ENCODE measurements at regions not wholly inside any gene's neighbourhood (a gene's known extent, or its start where the extent isn't known, plus 50 kb on each side); places are given as distances from the start of the nearest gene placed in this dataset.

DNA sequence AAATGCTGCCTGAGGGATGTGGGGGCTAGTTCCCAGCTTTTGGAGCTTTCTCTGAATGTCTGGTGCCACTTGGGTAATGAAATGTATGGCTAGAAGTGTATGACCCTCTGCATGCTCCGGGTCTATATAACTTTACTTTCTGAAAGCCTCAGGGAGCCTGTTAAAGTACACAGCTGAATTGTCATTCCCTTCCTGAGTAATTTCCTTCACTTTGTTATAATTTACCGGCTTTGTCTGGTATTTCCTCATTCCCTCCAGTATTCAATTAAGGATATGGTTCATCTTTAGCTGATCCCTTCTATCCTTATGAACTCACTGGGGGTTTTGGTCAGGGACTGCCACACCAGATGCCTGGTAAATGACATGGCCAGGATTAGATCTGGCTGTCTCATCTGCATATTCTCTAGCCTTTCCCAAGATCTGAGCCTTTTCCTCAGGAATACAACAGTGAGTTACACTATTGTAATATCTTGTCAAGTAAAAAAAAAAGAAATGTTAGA is 620.3 kb downstream of the ZPLD1 start:
- no peak for DNase-seq (ENCODE audit: low read depth in 2 of 2)

DNA sequence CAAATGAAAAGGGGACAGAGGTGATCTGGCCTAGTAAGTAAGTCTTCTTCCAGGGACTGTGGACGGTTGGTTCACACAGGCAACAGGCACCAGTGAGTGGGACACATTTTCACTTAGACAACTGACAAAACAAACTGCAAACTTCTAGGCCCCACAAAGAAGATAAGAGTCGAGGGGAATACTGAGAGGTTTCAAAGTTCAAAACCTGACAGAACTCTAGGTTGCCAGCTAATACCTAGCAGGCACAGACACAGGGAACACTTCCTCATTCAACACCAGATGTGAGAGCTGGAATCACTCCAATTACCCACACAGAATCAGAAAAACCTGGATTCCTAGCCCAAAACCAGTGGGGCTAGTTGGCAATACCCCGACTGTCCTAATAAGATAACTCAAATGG is 621.7 kb downstream of the ZPLD1 start:
- no peak for DNase-seq (ENCODE audit: low read depth in 2 of 2)

DNA sequence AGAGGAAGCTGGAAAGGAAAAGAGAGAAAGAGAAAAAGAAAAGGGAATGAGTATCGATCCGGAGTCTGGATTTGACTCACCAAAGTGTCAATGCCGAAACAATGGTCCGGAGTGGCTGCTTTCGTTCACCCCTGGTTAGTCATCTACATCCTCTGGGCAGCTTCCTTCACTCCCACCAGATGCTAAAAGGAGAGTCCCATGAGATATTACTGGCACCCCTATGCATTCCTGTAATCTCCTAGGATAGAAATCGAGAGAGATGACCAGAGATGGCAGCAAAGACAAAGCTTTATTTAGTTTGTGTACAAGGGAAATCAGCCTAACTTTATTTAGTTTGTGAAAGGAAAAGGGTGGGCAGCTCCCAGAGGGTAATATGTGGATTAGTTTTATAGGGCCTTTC is 622.2 kb downstream of the ZPLD1 start:
- no peak for DNase-seq (ENCODE audit: low read depth in 2 of 2)

DNA sequence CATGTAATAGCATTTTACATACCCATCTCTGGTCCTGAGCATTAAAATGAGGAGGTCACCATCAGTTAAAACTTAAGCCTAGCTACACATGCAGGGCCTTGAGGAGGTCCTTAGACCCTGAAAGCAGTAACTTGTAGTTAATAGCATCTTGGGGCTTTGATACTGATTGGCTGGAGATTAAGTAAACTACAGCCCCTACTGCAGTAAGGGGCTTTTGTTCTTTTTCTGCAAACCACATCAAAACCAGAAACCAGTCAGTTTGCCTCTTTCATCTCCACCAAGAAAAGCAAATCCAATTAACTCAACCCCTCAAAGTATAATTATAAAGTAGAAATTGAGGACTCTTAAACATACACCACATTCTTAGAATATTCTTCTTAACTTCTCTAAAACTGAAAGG is 622.7 kb downstream of the ZPLD1 start:
- no peak for DNase-seq (ENCODE audit: low read depth in 2 of 2)

DNA sequence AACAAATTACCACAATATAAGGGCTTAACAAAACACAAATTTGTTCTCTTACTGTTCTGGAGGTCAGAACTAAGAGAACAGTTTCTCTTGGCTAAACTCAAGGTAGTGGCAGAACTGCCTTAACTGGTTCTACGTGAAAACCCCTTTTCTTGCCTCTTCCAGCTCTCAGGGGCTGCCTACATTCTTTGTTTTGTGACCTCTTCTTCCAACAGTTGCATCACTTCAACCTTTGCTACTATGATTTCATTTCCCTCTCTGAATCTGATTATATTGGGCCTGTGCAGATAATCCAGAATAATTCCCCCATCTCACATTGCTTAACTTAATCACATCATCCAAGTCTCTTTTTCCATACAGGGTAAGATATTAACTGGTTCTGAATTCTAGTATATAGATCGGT is 624.6 kb downstream of the ZPLD1 start:
- DNase-seq (ENCODE audit: low read depth in 2 of 2) = no peak

DNA sequence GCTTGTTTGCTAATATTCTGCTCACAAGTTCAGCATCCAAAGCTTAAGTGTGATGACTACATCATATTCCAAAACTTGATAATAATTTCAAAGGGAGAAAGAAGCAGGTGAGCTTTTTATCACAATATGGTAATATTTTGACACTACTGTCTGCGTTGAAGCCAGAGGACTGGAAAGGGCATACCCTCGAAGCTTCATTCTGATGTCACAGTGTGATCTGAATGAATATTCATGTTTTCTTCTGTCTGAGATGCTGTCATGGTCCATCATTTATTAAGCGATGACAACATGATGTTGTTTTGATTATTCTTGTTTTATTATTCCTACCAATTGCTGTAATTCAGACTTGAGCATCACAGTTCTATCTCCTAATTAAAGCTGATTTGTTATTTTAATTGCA is 625.4 kb downstream of the ZPLD1 start:
- no peak for DNase-seq (ENCODE audit: low read depth in 2 of 2)

DNA sequence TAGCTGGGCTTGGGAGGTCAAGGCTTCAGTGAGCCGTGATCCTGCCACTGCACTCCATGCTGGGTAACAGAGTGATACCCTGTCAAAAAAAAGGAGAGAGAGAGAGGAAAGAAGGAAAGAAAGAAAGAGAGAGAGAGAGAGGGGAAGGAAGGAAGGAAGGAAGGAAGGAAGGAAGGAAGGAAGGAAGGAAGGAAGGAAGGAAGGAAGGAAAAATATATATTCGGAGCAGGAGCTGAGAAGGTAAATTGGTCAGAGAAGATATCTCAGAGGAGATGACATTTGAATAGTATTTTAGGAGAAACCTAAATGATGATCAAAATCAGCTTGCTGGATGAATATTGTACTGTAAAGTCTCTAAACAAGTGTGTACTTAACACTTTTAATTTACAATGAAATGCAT is 633.1 kb downstream of the ZPLD1 start:
- DNase-seq (ENCODE audit: low read depth in 2 of 2) = no peak

DNA sequence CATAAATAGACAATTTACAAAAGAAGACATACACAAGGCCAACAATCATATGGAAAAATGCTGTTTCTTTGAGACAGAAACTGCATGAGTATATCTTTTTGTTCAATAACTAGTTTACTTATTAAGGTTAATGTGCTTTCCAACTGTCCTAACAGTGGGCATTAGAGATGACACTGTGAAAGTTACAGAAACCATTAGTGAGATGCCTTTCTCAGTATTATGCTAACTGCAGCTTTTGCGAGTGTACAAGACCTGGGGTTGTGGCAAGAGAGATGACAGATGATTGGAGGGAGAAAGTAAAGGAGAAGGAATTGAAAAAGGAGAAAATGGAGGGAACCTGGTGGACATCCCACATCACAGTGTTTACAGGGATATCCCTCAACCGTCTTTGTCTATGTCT is 640.5 kb downstream of the ZPLD1 start:
- no peak for DNase-seq (ENCODE audit: low read depth in 2 of 2)

DNA sequence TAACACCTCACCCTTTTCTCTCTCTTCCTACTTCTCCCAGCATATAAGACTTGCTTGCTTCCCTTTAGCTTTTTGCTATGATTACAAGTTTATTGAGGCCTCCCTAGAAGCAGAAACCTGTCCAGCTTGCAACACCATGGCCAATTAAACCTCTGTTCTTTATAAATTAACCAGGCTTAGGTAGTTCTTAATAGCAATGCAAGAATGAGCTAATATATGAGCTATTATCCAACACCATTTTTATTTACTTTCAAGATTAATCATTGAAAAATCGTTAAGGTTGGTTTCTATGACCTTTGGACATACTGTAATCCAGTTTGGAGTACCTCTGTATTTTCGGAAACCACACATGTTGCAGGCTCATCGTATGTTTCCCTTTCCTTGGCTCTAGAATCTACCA is 643.1 kb downstream of the ZPLD1 start:
- no peak for DNase-seq (ENCODE audit: low read depth in 2 of 2)

DNA sequence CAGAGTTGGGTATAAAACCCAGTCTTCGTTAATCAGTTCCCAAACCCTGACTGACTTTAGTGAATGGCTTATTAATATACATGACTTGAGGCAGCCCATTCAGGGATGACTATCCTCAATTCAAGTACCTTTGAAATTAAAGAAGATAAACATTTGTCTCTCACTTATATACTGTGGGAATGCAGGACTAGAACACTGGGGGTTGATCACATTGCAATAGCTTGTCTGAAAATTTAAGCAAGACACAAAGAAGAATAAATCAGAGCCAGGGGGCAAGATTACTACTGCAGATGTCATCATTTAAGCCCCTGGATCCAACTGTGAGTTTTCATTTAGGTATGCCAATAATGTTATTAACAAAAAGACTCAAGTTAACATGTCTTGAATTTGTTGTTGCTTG is 647.7 kb downstream of the ZPLD1 start:
- DNase-seq (ENCODE audit: low read depth in 2 of 2) = no peak

DNA sequence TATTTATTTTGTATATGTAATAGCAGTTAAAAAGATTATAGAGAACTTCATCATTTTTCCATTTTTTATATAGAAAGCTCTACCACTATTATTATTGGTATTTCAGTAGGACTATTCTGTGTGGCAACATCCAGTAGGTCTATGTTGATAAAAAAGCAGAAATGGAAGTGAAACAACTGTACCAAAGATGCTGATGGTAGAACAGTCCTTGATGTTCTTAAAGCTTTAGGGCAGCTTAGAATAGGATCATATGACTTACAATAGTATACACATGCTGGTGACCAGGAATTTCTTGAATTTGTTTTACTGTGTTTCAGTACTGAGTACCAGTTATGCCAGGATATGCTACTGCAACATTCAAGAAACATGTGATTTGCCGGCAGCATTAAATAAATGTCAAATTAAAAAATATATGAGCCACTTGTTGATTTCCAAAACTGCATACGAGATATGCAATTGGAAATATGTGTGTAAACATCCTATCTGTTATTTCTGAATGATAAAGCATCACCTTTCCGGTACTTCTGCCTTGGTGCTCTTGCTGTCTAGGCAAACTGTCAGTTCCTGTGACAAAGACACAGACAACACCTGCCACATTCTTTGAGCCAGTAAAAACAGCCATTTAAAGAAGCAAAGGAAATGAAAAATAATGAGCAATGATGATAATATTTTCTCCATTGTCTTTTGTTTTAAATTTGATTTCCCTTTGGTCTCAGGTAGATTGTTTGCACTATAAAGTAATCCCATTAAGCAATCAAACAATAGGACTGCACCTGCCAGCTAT is 649.2 kb downstream of the ZPLD1 start:
- DNase-seq (ENCODE audit: low read depth in 2 of 2) = no peak

DNA sequence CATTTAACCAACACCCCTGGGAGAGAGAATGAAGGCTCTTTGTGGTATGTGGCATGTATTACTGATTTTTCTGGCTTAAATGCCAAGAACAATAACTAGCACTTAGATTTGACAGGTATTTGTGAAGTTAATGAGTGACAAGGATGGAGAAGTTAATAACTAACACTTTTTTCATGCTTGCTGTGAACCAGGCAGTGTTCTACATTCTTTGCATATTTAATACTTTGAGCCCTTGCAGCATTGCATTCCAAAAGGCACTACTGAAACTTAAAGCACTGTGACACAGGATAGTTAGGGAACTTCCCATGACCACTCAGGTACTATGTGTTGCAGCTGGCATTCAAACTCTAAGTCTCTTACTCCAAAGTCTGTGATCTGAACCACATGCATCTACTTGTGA is 650.6 kb downstream of the ZPLD1 start:
- DNase-seq (ENCODE audit: low read depth in 2 of 2) = no peak

DNA sequence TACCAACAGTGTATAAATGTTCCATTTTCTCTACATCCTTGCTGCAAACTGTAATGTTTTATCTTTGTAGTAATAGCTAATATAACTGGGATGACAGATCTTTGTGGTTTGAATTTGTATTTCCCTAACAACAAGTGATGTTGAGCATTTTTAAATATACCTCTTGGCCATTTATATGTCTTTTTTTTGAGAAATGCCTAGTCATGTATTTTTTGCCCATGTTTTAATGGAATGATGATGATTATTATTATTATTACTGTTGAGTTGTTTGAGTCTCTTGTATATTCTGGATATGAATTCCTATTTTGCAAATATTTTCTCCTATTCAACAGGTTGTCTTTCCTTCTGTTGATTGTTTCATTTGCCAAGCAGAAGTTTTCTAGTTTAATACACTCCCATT is 654.9 kb downstream of the ZPLD1 start:
- DNase-seq (ENCODE audit: low read depth in 2 of 2) = no peak

DNA sequence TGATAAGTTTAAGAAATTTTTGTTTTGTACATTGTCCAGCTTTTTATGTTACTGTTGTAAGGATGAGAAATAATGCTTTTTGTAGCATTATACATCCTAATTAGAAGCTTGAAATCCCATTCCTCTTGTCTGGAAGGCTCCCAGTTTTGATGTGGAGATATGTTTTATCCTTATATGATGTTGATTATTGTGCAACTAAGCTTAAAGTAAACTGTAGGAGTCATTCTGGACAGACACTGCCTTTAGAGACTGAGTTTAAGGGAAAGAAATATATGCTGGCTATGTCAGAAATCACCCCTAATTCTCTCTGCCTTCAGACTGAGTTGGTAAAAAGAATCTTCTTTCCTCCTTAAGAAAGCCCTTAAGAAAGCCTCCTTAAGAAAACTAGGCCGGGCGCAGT is 670.4 kb downstream of the ZPLD1 start:
- no peak for DNase-seq (ENCODE audit: low read depth in 2 of 2)

DNA sequence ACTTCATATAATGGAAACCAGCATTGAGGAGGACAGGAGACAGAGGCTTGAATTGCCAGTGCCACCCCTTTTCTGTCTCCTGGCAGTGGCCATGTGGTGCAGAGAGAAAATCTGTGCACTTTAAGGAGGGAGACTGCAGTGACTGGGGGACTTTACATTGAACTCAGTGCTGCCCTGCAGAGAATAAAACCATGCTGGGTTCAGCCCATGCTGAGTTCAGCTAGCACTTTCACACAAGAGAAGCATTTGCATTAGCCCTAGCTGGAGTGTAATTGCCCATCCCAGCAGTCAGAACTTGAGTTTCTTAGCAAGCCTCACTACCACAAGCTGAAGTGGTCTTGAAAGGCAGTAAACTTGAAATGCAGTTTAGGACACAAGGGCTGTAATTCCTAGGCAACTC is 677.5 kb downstream of the ZPLD1 start:
- DNase-seq (ENCODE audit: low read depth in 2 of 2) = no peak

DNA sequence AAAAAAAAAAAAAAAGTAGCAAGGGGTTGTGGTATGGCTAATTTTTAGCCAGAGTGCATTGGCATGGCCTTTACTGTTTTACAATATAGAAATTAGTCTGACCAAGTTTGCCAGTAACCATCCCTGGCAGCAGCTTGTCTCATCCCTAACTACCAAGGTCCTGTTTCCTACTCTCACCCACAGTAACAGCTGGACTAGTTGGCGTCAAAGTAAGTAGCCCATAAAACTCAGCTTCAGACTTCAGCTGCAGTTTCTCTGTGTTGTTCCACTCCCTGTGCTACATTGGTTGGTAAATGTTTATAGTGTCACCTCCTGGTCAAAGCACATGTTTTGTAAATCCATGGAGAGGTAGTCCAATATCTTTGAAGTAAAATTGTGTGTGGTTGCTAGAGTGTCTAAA is 691.3 kb downstream of the ZPLD1 start:
- DNase-seq (ENCODE audit: low read depth in 2 of 2) = no peak

DNA sequence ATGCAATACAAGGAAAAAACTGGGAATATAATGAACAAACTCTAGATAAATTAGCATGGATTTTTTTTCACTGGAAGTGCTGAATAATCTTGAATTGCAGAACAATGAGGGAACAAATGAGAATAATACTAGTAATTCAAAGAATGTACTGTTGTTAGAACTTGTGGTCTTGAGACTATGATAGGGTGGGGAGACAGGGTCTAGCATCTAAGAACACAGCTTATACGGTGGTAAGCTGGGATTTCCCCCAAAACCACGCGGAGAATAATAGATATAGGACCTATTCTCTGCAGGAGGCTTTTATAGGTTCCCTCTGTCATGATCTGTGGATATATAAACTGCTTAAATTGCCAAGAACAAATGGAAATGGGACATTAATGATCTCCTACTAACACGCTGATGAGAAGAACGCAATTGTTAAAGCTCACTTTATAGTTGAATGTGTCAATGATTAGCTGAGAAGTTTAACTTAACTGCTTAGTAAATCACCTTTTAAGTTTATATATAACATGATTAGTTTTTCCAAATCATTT is 692.3 kb downstream of the ZPLD1 start:
- no peak for DNase-seq (ENCODE audit: low read depth in 2 of 2)

DNA sequence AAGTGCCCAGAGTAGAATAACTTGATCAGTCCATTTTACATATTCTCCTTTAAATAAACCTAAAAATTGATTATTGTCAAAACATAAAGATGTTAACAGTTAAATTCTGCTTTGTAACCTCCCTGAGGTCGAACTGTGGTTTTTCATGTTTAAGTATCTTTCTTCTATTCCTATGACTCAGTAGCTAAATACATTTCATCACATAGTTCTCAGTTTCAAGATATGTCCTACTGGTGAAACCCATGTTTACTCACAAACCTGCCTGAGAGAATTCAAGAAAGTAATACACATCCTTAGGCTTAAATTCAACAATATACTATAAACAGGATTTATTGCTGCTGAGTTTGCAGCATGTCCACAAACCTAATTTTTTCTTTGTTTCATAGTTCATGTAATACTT is 692.9 kb downstream of the ZPLD1 start:
- DNase-seq (ENCODE audit: low read depth in 2 of 2) = no peak

DNA sequence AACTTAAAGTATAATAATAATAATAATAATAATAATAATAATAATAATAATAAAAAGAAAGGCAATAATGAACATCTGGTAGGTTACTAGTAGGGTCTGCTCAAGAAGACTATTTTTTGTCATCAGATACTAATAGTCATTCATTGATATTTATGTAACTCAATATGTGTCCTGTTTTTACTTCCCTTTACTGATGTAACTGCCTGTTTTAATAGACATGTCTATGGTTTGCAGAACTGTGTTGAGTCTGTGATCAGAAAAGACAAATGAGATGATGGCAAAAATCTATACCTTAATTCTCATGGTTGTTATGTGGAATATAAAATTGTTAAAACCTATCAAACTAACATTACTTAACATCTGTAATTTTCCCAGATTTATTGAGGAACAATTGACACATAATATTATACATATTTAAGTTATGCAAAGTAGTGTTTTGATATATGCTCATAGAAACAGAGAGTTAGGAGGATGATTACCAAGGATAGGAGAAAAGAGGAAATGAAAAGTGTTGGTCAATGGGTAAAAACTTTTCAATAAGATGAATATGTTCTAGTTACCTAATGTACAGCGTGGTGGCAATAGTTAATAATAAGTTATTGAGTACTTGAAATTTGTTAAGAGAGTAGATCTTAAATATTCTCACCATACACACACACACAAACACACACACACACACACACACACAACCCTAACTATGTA is 699.4 kb downstream of the ZPLD1 start:
- no peak for DNase-seq (ENCODE audit: low read depth in 2 of 2)

DNA sequence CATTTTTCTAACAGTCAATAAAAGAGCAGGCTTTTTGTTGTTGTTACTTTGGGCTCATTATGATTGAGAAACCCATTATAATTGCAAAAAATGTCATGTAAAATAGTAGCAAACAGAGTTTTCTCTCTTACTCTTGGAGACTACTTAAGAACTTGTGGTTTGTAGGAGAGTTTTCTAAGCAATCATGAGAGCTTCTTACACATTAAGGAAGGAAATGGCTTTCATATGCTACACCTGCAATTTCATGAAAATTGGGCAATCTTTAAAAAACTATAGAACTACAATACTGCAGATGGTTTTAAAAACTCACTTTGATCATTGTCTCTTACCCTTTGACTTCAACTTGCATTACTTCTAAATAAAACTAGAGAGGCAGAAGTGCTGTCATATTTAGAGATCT is 701.8 kb downstream of the ZPLD1 start:
- DNase-seq (ENCODE audit: low read depth in 2 of 2) = no peak

DNA sequence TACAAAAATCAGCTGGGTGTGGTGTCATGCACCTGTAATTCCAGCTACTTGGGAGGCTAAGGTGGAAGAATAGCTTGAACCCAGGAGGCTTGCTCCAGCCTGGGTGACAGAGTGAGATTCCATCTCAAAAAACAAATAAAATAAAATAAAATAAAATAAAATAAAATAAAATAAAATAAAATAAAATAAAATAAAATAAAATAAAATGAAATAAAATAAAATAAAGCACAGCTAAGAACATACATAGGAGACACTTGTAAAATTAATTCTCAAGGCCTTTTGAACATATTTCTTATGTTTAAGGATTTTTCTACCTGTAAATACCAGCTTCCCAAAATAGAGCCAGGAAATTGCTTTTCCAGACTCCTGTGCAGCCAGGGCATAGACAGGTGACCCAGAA is 703.0 kb downstream of the ZPLD1 start:
- no peak for DNase-seq (ENCODE audit: low read depth in 2 of 2)

DNA sequence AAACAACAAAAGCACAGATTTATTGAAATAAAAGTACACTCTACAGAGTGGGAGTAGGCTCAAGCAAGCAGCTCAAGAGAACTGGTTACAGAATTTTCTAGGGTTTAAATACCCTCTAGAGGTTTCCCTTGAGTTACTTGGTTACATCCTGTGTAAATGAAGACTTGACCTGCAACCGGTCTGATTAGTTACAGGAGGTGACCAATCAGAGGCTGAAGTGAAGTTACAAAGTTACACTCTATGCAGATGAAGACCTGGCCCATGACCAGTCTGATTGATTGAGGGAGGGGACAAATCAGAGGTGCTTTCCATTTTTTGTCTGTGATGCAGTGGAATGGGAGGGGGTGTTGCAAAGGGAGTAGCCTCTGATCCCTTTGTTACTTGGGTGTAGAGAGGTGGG is 723.4 kb downstream of the ZPLD1 start:
- no peak for DNase-seq (ENCODE audit: low read depth in 2 of 2)

DNA sequence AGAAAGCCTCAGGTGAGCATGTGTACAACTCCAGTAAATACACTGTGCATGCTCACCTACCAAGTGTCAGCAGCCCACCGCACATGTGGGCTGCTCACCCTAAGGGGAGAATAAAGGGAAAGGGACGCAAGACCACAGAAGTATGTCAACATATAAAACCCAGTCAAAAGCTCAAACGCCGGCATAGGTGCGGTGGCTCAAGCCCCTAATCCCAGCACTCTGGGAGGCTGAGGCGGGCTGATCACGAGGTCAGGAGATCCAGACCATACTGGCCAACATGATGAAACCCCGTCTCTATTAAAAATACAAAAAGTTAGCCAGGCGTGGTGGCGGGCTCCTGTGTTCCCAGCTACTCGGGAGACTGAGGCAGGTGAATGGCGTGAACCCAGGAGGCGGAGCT is 732.1 kb downstream of the ZPLD1 start:
- no peak for DNase-seq (ENCODE audit: low read depth in 2 of 2)

Measured in activated CD4-positive, alpha-beta T cell treated with anti-CD3 and anti-CD28 coated beads for 24 hours (primary cell).